OCI-LY1 (cell line): ENCODE measurements at regions not wholly inside any gene's neighbourhood (a gene's known extent, or its start where the extent isn't known, plus 50 kb on each side); places are given as distances from the start of the nearest gene placed in this dataset.

ENCODE experiments used
- CTCF ChIP-seq: fragments of 200-600 bp; sonication (generic), shearing (Covaris generic); IDR thresholded peaks from 2 replicates; pipeline ENCODE4 v1.5.1; 2017; ENCODE audit warnings: mild to moderate bottlenecking, antibody characterized with exemption, low read length, moderate library complexity, mixed read lengths
- EZH2 ChIP-seq: fragments of 200-600 bp; sonication (generic), shearing (Covaris generic); IDR thresholded peaks from 2 replicates; pipeline ENCODE4 v1.8.0; 2017; ENCODE audit warnings: borderline replicate concordance, mixed run types, mild to moderate bottlenecking, antibody characterized with exemption, low read length, moderate library complexity, mixed read lengths

GRCh38 chr17:70022175-70022574 lies 52.9 kb upstream of the KCNJ16 start:
- TF ChIP-seq CTCF (no peak), EZH2 (no peak)
